Fibroblast of pulmonary artery (primary cell): ENCODE measurements at regions not wholly inside any gene's neighbourhood (a gene's known extent, or its start where the extent isn't known, plus 50 kb on each side); places are given as distances from the start of the nearest gene placed in this dataset.

Source experiments
- DNase-seq: peaks from one replicate; pipeline ENCODE4 v3.0.0-alpha.2; 2010; ENCODE audit warnings: low read depth
- H3K4me3 ChIP-seq: replicated peaks from 2 replicates; pipeline ENCODE4 v1.5.1; 2011; ENCODE audit warnings: low read depth, mild to moderate bottlenecking, control low read depth, low read length, moderate library complexity
- TF ChIP-seq, protein P1 (sequence below): IDR thresholded peaks from 2 replicates; pipeline ENCODE4 v1.5.1; 2011; ENCODE audit warnings: mild to moderate bottlenecking, control low read depth, low read length, inconsistent platforms; ENCODE audit errors: missing control alignments

DNA sequence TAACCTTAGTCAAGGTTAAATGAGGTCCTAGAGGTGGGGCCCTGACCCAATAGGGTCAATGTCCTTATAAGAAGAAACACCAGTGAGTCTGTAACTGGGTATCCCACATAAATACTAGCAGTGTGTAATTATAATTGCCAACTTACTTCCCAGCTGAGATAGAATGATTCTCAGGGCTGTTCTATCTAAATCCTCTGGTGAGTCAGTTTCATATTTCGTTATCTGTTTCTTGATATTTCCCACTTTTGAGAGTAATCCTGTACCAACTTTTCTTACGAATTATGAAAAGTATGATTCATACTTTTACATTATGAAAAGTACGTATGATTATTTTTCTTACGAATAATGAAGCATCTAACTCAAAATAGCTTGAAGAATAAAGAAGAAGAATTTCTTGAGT, 546.8 kb upstream of the NETO1 start:
- TF ChIP-seq, protein P1, sequence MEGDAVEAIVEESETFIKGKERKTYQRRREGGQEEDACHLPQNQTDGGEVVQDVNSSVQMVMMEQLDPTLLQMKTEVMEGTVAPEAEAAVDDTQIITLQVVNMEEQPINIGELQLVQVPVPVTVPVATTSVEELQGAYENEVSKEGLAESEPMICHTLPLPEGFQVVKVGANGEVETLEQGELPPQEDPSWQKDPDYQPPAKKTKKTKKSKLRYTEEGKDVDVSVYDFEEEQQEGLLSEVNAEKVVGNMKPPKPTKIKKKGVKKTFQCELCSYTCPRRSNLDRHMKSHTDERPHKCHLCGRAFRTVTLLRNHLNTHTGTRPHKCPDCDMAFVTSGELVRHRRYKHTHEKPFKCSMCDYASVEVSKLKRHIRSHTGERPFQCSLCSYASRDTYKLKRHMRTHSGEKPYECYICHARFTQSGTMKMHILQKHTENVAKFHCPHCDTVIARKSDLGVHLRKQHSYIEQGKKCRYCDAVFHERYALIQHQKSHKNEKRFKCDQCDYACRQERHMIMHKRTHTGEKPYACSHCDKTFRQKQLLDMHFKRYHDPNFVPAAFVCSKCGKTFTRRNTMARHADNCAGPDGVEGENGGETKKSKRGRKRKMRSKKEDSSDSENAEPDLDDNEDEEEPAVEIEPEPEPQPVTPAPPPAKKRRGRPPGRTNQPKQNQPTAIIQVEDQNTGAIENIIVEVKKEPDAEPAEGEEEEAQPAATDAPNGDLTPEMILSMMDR = no peak
- DNase-seq = no peak

DNA sequence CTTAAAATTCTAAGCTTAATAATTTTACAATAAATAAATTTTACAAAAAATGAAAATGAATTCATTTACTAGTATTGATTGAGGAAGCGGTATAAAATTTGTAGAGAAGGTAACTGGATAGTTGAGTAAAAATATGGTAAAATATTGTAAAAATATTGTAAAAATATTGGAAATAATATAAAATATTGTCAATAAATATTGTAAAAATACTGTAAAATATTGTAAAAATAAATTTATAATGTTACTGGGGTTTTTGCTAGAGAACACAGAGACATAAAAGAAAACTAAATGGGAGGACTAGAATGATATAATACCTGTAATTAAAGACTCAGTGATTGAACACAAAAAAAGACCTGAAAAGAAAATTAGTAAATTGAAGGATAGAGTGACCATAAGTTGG, 546.3 kb upstream of the NETO1 start:
- TF ChIP-seq, protein P1 = no peak
- H3K4me3 ChIP-seq = no peak overlapping the region
- DNase-seq = no peak

More for the DNA sequence above, 546.8 kb upstream of the NETO1 start:
- no peak overlapping the region for H3K4me3 ChIP-seq

DNA sequence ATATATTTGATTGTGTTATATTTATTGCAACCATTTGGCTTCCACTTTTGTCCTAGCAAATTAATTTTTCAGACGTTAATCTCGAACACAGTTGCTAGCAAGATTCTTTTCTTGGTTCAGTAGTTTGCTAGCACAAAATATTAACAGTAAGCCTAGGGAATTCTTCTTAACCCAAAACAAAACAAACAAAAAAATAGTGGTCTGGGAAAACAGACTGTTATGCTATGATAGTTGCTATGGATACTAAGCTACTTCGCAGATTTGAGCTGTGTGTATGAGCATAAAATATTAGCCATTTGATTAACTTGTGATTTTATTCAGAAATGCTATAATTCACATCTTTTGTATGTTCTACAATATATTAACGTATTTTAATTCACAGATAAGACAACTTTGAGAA, 541.5 kb upstream of the NETO1 start:
- H3K4me3 ChIP-seq = no peak overlapping the region
- DNase-seq = peak; percentile 20
- TF ChIP-seq, protein P1 = no peak

DNA sequence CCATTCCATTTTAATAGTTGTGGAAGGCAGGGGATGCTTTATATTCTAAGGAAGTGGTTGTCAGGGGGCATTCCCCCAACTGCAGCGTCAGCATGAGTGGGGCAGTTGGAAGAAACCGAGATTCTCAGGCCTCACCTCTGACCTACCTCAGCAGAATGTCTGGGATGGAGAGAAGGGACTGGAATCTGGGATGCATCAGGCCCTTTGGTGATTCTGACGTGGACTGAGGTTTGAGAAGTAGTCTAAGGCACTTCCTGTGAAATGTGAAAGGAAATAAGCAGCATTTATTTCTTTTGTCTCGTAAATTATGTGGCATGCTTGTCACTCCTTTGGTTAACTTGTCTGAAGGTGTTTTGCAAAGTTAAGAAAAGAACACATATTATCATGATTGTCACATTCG, 540.7 kb upstream of the NETO1 start:
- peak; percentile 18 for DNase-seq
- TF ChIP-seq, protein P1 = no peak

GRCh38 chr18:73407506-73407905, 539.7 kb upstream of the NETO1 start:
- H3K4me3 ChIP-seq = no peak overlapping the region
- peak; percentile 45 for DNase-seq
- TF ChIP-seq, protein P1 = no peak

More for the DNA sequence above, 540.7 kb upstream of the NETO1 start:
- no peak overlapping the region for H3K4me3 ChIP-seq

DNA sequence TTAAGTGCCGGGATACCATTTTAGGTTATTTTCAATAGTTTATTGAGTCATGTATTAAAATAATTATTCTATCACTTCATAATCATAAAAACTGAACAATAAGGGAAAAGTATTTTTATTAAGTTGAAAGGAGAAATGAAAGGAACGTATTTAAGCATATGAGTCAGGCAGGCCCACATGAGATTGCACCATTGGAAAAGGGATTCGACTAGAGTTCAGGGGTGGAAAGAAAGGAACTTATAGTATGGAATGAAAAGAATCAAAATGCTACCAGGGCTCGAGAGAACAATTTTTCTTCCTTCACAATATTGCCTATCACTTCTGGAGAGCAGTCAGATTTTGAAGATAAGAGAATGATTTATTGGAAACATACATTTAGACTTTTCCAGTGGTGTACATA, 516.5 kb upstream of the NETO1 start:
- H3K4me3 ChIP-seq = no peak overlapping the region
- DNase-seq = no peak
- TF ChIP-seq, protein P1 = no peak

DNA sequence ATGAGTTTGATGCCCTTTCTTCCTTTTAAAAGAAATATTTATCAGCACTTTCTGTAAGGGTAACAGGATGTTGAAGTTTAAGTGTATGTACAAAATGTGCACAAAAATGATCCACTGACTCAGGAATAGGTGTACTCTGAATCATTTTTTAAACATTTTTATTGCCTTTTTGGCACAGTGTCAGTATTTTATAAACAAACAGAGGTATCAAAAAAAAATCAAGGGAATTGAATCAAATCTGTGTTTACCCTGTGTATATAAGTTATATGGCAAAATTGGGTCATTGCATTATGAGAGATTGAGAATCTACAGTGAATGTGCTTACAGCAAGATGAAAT, 513.9 kb upstream of the NETO1 start:
- TF ChIP-seq, protein P1 = no peak
- no peak for DNase-seq

More for the DNA sequence above, 513.9 kb upstream of the NETO1 start:
- no peak overlapping the region for H3K4me3 ChIP-seq
